ENCODE measurements at regions not wholly inside any gene's neighbourhood (a gene's known extent, or its start where the extent isn't known, plus 50 kb on each side); places are given as distances from the start of the nearest gene placed in this dataset.

DNA sequence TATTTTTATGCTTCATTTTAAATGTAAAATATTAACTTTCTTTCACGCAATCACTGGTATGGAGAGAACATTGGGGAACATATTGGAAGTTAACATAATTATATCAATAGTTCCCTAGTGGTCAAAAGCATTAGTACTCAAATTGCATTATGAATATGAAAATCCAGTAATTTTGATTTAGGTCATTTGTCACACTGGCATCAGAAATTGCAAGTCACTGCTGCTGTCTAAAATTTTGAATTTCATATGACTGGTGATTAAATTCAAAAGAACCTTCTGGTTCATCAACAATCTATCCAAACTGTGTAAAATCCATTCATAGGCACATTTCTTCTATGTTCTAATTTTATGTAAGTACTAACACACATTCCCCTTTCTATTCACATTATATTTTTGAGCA lies 2235.7 kb upstream of the PCDH20 start:
- no CpG with 5 or more reads among the region's 1 CpG for WGBS (ENCODE audit: extremely low coverage, insufficient coverage, insufficient read length)
- no peak overlapping the region for H2BK5ac ChIP-seq (ENCODE audit: low read depth, low read length, poor library complexity)
- no peaks in the 10 kb centered on the region for H3K36me3 ChIP-seq (ENCODE audit: control insufficient read depth in 1 of 2, insufficient read depth in 2 of 2, low read length in 2 of 2)
- no peak overlapping the region for H2BK12ac ChIP-seq (ENCODE audit: low read length)
- no peaks in the 10 kb centered on the region for H3K27me3 ChIP-seq (ENCODE audit: insufficient read depth, low read length)
- no peak overlapping the region for H3K4me2 ChIP-seq (ENCODE audit: low read length)
- H3K9ac ChIP-seq (ENCODE audit: low read length) = no peak overlapping the region
- no peaks in the 10 kb centered on the region for H3K79me1 ChIP-seq (ENCODE audit: low read length)
- no peak overlapping the region for H2AK5ac ChIP-seq (ENCODE audit: low read length)
- no peak overlapping the region for H4K91ac ChIP-seq (ENCODE audit: low read depth, low read length)
- DNase-seq = no peak
- no peak overlapping the region for H3K4ac ChIP-seq (ENCODE audit: low read depth, low read length)
- H3K79me2 ChIP-seq (ENCODE audit: control insufficient read depth, insufficient read depth, low read length, poor library complexity) = no peaks in the 10 kb centered on the region
- no peak overlapping the region for H3K18ac ChIP-seq (ENCODE audit: low read length)
- no peak overlapping the region for H3K27ac ChIP-seq (ENCODE audit: low read depth, low read length)
- H2BK120ac ChIP-seq (ENCODE audit: insufficient read depth, low read length, poor library complexity) = no peak overlapping the region
- no peak overlapping the region for H4K8ac ChIP-seq (ENCODE audit: low read depth, low read length)
- H3K4me3 ChIP-seq (ENCODE audit: low read depth, low read length) = no peak overlapping the region
- H3K23ac ChIP-seq (ENCODE audit: low read length) = no peak overlapping the region
- H3K14ac ChIP-seq (ENCODE audit: low read length) = no peak overlapping the region
- H3K9me3 ChIP-seq (ENCODE audit: insufficient read depth, low read depth, low read length) = no peaks in the 10 kb centered on the region
- no peaks in the 10 kb centered on the region for H3K4me1 ChIP-seq (ENCODE audit: control insufficient read depth in 1 of 2, insufficient read depth in 2 of 2, low read length in 2 of 2)
- no peak overlapping the region for H2AFZ ChIP-seq (ENCODE audit: insufficient read depth, low read length, poor library complexity)
- no peak overlapping the region for H4K12ac ChIP-seq (ENCODE audit: low read depth, low read length)

DNA sequence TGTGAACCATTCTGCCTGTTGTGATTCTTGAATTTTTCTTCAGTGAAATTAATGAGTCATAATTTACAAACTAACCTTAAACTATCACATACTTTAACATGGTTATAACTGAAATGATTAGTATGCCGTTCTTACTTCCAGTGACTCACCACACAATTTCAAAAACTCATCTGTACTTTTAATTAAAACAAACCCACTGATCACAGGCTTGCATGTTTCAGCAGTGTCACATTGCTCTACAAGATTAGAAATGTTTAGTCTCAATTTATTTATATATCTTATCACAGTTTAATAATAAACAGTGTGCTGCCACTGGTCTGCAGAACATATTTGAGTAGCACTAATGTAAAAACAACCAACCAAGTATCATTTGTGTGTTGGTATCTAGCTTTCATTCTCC lies 2227.9 kb upstream of the PCDH20 start:
- Histone ChIP-seq H3K9me3 (ENCODE audit: insufficient read depth, low read depth, low read length) (no peaks in the 10 kb centered on the region), H2BK120ac (ENCODE audit: insufficient read depth, low read length, poor library complexity) (no peak overlapping the region), H2BK12ac (ENCODE audit: low read length) (no peak overlapping the region), H3K27ac (ENCODE audit: low read depth, low read length) (no peak overlapping the region), H2BK5ac (ENCODE audit: low read depth, low read length, poor library complexity) (no peak overlapping the region), H3K14ac (ENCODE audit: low read length) (no peak overlapping the region), H3K18ac (ENCODE audit: low read length) (no peak overlapping the region), H4K12ac (ENCODE audit: low read depth, low read length) (no peak overlapping the region), H3K4me3 (ENCODE audit: low read depth, low read length) (no peak overlapping the region), H3K23ac (ENCODE audit: low read length) (no peak overlapping the region), H3K27me3 (ENCODE audit: insufficient read depth, low read length) (no peaks in the 10 kb centered on the region), H3K36me3 (ENCODE audit: control insufficient read depth in 1 of 2, insufficient read depth in 2 of 2, low read length in 2 of 2) (no peaks in the 10 kb centered on the region), H2AK5ac (ENCODE audit: low read length) (no peak overlapping the region), H3K79me1 (ENCODE audit: low read length) (no peaks in the 10 kb centered on the region), H2AFZ (ENCODE audit: insufficient read depth, low read length, poor library complexity) (no peak overlapping the region), H3K79me2 (ENCODE audit: control insufficient read depth, insufficient read depth, low read length, poor library complexity) (no peaks in the 10 kb centered on the region), H3K4ac (ENCODE audit: low read depth, low read length) (no peak overlapping the region), H3K4me1 (ENCODE audit: control insufficient read depth in 1 of 2, insufficient read depth in 2 of 2, low read length in 2 of 2) (no peaks in the 10 kb centered on the region), H3K9ac (ENCODE audit: low read length) (no peak overlapping the region), H3K4me2 (ENCODE audit: low read length) (no peak overlapping the region), H4K8ac (ENCODE audit: low read depth, low read length) (no peak overlapping the region), H4K91ac (ENCODE audit: low read depth, low read length) (no peak overlapping the region)
- DNase-seq = no peak
- no CpG with 5 or more reads among the region's 1 CpG for WGBS (ENCODE audit: extremely low coverage, insufficient coverage, insufficient read length)

GRCh38 chr13:63636316-63636993 lies 2220.8 kb upstream of the PCDH20 start:
- Histone ChIP-seq H3K36me3 (ENCODE audit: control insufficient read depth in 1 of 2, insufficient read depth in 2 of 2, low read length in 2 of 2) (no peaks in the 10 kb centered on the region), H3K18ac (ENCODE audit: low read length) (no peak overlapping the region), H3K9me3 (ENCODE audit: insufficient read depth, low read depth, low read length) (no peaks in the 10 kb centered on the region), H3K23ac (ENCODE audit: low read length) (no peak overlapping the region), H2BK12ac (ENCODE audit: low read length) (no peak overlapping the region), H3K27ac (ENCODE audit: low read depth, low read length) (no peak overlapping the region), H3K9ac (ENCODE audit: low read length) (no peak overlapping the region), H3K4me1 (ENCODE audit: control insufficient read depth in 1 of 2, insufficient read depth in 2 of 2, low read length in 2 of 2) (no peaks in the 10 kb centered on the region), H3K79me1 (ENCODE audit: low read length) (no peaks in the 10 kb centered on the region), H3K4me2 (ENCODE audit: low read length) (no peak overlapping the region), H3K4me3 (ENCODE audit: low read depth, low read length) (no peak overlapping the region), H2AK5ac (ENCODE audit: low read length) (no peak overlapping the region), H4K91ac (ENCODE audit: low read depth, low read length) (no peak overlapping the region), H3K14ac (ENCODE audit: low read length) (no peak overlapping the region), H3K79me2 (ENCODE audit: control insufficient read depth, insufficient read depth, low read length, poor library complexity) (no peaks in the 10 kb centered on the region), H4K12ac (ENCODE audit: low read depth, low read length) (no peak overlapping the region), H3K27me3 (ENCODE audit: insufficient read depth, low read length) (no peaks in the 10 kb centered on the region), H2BK120ac (ENCODE audit: insufficient read depth, low read length, poor library complexity) (no peak overlapping the region), H4K8ac (ENCODE audit: low read depth, low read length) (no peak overlapping the region), H2AFZ (ENCODE audit: insufficient read depth, low read length, poor library complexity) (no peak overlapping the region), H2BK5ac (ENCODE audit: low read depth, low read length, poor library complexity) (no peak overlapping the region), H3K4ac (ENCODE audit: low read depth, low read length) (no peak overlapping the region)
- DNase-seq = no peak
- no CpG with 5 or more reads among the region's 6 CpGs for WGBS (ENCODE audit: extremely low coverage, insufficient coverage, insufficient read length)

- no peak overlapping the region for H2AFZ ChIP-seq (ENCODE audit: insufficient read depth, low read length, poor library complexity)
- no peaks in the 10 kb centered on the region for H3K4me1 ChIP-seq (ENCODE audit: control insufficient read depth in 1 of 2, insufficient read depth in 2 of 2, low read length in 2 of 2)
- no peak for DNase-seq
- no peak overlapping the region for H2BK5ac ChIP-seq (ENCODE audit: low read depth, low read length, poor library complexity)
- no peaks in the 10 kb centered on the region for H3K79me2 ChIP-seq (ENCODE audit: control insufficient read depth, insufficient read depth, low read length, poor library complexity)
- H4K12ac ChIP-seq (ENCODE audit: low read depth, low read length) = no peak overlapping the region
- no peak overlapping the region for H2BK120ac ChIP-seq (ENCODE audit: insufficient read depth, low read length, poor library complexity)
- H4K91ac ChIP-seq (ENCODE audit: low read depth, low read length) = no peak overlapping the region
- H4K8ac ChIP-seq (ENCODE audit: low read depth, low read length) = no peak overlapping the region
- no peaks in the 10 kb centered on the region for H3K36me3 ChIP-seq (ENCODE audit: control insufficient read depth in 1 of 2, insufficient read depth in 2 of 2, low read length in 2 of 2)
- H3K9ac ChIP-seq (ENCODE audit: low read length) = no peak overlapping the region
- H3K23ac ChIP-seq (ENCODE audit: low read length) = no peak overlapping the region
- H3K18ac ChIP-seq (ENCODE audit: low read length) = no peak overlapping the region
- H3K9me3 ChIP-seq (ENCODE audit: insufficient read depth, low read depth, low read length) = no peaks in the 10 kb centered on the region
- H3K4me3 ChIP-seq (ENCODE audit: low read depth, low read length) = no peak overlapping the region
- no peak overlapping the region for H3K4ac ChIP-seq (ENCODE audit: low read depth, low read length)
- H2BK12ac ChIP-seq (ENCODE audit: low read length) = no peak overlapping the region
- no peak overlapping the region for H3K4me2 ChIP-seq (ENCODE audit: low read length)
- H3K14ac ChIP-seq (ENCODE audit: low read length) = no peak overlapping the region
- no peaks in the 10 kb centered on the region for H3K79me1 ChIP-seq (ENCODE audit: low read length)
- no CpG with 5 or more reads among the region's 3 CpGs for WGBS (ENCODE audit: extremely low coverage, insufficient coverage, insufficient read length)
- no peak overlapping the region for H3K27ac ChIP-seq (ENCODE audit: low read depth, low read length)
- H3K27me3 ChIP-seq (ENCODE audit: insufficient read depth, low read length) = no peaks in the 10 kb centered on the region
- no peak overlapping the region for H2AK5ac ChIP-seq (ENCODE audit: low read length)
These were observed 2216.7 kb upstream of the PCDH20 start for GRCh38 chr13:63632321-63632720.
